ENCODE measurements at regions not wholly inside any gene's neighbourhood (a gene's known extent, or its start where the extent isn't known, plus 50 kb on each side); places are given as distances from the start of the nearest gene placed in this dataset.

DNA sequence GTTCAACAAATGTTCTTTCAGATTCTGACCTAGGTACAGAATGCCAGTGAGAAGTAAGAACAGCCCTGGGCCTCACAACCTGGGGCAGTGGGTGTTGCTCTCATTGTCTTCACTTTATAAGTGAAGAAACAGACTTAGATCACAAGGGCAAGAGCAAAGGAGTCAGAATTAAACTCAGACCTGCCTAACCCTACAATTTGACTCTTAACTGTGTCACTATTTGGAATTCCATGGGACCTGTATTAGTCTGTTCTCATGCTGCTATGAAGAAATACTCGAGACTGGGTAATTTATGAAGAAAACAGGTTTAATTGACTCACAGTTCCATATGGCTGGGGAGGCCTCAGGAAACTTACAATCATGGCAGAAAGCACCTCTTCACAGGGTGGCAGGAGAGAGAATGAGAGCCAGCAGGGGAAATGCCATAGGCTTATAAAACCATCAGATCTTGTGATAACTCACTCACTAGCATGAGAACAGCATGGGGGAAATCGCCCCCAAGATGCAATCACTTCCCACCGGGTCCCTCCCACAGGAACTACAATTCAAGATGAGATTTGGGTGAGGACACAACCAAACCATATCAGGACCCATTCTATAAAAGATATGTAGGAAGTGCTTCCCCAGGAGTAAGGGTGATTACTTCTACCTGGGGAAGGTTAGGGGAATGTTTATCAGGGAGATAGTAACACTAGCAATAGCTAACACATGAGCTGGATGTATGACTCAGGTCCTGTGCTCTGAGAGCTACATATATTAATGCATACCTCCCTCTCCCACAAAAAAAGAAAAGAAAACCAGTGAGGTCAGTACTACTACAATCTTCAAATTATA, 270.1 kb downstream of the SOX9 start:
- no TSS peak for BruUV-seq (replicated peaks)
- peak; percentile 42 for DNase-seq (ENCODE audit: unreplicated experiment)
- POLR2A ChIA-PET: no interaction called here
- Mint-ChIP-seq H3K27me3 (ENCODE audit: insufficient read depth, unreplicated experiment) (no peaks in the 10 kb centered on the region), H3K4me3 (ENCODE audit: unreplicated experiment) (no peak overlapping the region), H3K36me3 (ENCODE audit: insufficient read depth, unreplicated experiment) (peaks cover 29% of the 10 kb centered on the region), H3K27ac (ENCODE audit: low read depth, unreplicated experiment) (no peak overlapping the region), H3K9me3 (ENCODE audit: unreplicated experiment) (no peaks in the 10 kb centered on the region), H3K4me1 (ENCODE audit: insufficient read depth, unreplicated experiment) (peaks cover 65% of the 10 kb centered on the region)
- TF ChIP-seq, protein P1, sequence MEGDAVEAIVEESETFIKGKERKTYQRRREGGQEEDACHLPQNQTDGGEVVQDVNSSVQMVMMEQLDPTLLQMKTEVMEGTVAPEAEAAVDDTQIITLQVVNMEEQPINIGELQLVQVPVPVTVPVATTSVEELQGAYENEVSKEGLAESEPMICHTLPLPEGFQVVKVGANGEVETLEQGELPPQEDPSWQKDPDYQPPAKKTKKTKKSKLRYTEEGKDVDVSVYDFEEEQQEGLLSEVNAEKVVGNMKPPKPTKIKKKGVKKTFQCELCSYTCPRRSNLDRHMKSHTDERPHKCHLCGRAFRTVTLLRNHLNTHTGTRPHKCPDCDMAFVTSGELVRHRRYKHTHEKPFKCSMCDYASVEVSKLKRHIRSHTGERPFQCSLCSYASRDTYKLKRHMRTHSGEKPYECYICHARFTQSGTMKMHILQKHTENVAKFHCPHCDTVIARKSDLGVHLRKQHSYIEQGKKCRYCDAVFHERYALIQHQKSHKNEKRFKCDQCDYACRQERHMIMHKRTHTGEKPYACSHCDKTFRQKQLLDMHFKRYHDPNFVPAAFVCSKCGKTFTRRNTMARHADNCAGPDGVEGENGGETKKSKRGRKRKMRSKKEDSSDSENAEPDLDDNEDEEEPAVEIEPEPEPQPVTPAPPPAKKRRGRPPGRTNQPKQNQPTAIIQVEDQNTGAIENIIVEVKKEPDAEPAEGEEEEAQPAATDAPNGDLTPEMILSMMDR (IDR thresholded peaks at IDR 0.05; ENCODE audit: unreplicated experiment): no peak
- CTCF ChIA-PET: interaction anchor here (1.3 kb wide), 1 partner anchor 917 kb away, joined by 3 read pairs; no protein-coding TSS in a partner anchor
- intact Hi-C loops (cut with micrococcal nuclease): no loop called here

DNA sequence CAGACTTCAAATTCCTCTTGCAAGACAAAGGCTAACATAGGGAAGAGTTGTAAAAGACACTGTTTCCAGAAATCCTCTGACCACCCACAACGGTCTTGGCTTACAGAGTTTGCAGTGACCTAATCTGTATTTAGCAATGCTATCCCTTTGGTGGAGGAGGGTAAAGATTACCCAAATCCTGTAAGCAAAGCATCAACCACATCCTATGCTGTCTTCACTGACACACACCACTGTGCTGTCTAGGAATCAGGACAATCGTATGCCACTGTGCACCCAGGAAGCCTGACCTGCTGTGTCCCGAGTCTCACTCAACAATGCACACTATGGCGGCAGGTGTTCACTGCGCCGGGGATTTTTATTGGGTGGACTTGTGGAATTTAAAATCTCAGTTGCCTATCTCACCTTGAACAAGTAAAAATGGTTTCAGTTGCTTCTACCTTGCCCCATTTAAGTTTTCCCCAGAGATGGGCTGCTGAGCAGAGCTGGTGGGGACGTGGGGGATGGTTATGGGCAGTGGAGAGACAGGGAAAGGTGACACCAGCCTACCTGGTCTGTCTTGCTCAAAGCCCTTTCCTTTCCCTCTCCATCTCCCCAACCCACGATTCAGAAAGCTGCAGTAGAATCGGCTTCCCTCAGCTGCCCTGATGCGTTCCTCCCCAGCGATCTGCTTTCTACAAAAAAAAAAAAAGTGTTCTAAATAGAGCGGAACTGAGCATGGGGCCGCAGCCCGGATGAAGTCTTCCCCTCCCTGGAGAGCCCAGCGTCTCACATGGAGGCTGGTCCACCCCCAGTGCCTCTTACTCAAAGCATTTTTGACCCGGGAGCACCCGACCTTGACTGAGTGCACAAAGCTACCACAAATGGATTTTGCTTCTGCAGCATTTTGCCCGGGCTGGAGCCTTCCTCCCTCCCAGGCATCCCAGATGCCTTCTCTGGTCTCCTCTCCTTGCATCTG, 271.5 kb downstream of the SOX9 start:
- intact Hi-C loops (cut with micrococcal nuclease): no loop called here
- TF ChIP-seq, protein P1 (IDR thresholded peaks at IDR 0.05; ENCODE audit: unreplicated experiment): no peak
- Mint-ChIP-seq H3K27ac (ENCODE audit: low read depth, unreplicated experiment) (no peak overlapping the region), H3K27me3 (ENCODE audit: insufficient read depth, unreplicated experiment) (no peaks in the 10 kb centered on the region), H3K4me1 (ENCODE audit: insufficient read depth, unreplicated experiment) (peaks cover 50% of the 10 kb centered on the region), H3K36me3 (ENCODE audit: insufficient read depth, unreplicated experiment) (peaks cover 43% of the 10 kb centered on the region), H3K4me3 (ENCODE audit: unreplicated experiment) (no peak overlapping the region), H3K9me3 (ENCODE audit: unreplicated experiment) (no peaks in the 10 kb centered on the region)
- ChIA-PET CTCF (interaction anchor here (0.6 to 1.3 kb wide), 2 partner anchors 851 to 919 kb away, joined by 3 read pairs; no protein-coding TSS in a partner anchor), POLR2A (interaction anchor here (0.6 kb wide), 1 partner anchor 1625 kb away, joined by 3 read pairs; no protein-coding TSS in a partner anchor)
- no TSS peak for BruUV-seq (replicated peaks)
- DNase-seq (ENCODE audit: unreplicated experiment): peak; percentile 85

DNA sequence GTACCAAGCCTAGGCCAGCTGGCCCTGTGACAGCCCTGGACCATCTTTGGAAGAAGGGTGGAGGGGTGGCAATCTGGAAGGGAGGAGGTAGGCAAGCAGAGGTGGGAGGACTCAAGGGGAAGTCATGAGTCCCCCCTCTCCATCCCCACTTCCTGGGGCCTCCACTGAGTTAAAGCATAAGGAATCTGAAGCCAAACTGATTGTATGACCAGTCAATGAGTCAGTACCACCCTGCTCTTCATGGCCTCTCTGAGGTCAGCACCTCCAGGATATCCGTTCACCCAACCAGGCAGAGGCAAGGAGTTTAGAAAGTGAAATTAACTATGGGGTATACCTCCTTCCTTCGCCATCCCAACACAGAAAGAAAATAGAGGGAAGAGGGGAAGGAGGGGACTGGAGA, 272.7 kb downstream of the SOX9 start:
- H3K4me1 Mint-ChIP-seq (ENCODE audit: insufficient read depth, unreplicated experiment): peaks cover 47% of the 10 kb centered on the region
- TF ChIP-seq, protein P1 (IDR thresholded peaks at IDR 0.05; ENCODE audit: unreplicated experiment): no peak
- H3K36me3 Mint-ChIP-seq (ENCODE audit: insufficient read depth, unreplicated experiment): peaks cover 55% of the 10 kb centered on the region
- peak; percentile 73 for DNase-seq (ENCODE audit: unreplicated experiment)
- ChIA-PET POLR2A (interaction anchor here (0.6 kb wide), 2 partner anchors 894 to 1104 kb away, joined by 3 to 5 read pairs; no protein-coding TSS in a partner anchor), CTCF (no interaction called here)
- BruUV-seq (replicated peaks): no TSS peak
- H3K27ac Mint-ChIP-seq (ENCODE audit: low read depth, unreplicated experiment): no peak overlapping the region
- H3K27me3 Mint-ChIP-seq (ENCODE audit: insufficient read depth, unreplicated experiment): no peaks in the 10 kb centered on the region
- no peak overlapping the region for H3K4me3 Mint-ChIP-seq (ENCODE audit: unreplicated experiment)
- H3K9me3 Mint-ChIP-seq (ENCODE audit: unreplicated experiment): no peaks in the 10 kb centered on the region
- intact Hi-C loops (cut with micrococcal nuclease): no loop called here

GRCh38 chr17:72394531-72394930, 273.7 kb downstream of the SOX9 start:
- ChIA-PET CTCF (interaction anchor here (0.5 to 1.7 kb wide), 3 partner anchors 15 to 1605 kb away, joined by 3 to 4 read pairs (median 3); no protein-coding TSS in a partner anchor), POLR2A (no interaction called here)
- H3K27ac Mint-ChIP-seq (ENCODE audit: low read depth, unreplicated experiment): peak overlapping the region; percentile 61
- peaks cover 39% of the 10 kb centered on the region for H3K4me1 Mint-ChIP-seq (ENCODE audit: insufficient read depth, unreplicated experiment)
- H3K36me3 Mint-ChIP-seq (ENCODE audit: insufficient read depth, unreplicated experiment): peaks cover 64% of the 10 kb centered on the region
- H3K9me3 Mint-ChIP-seq (ENCODE audit: unreplicated experiment): no peaks in the 10 kb centered on the region
- H3K4me3 Mint-ChIP-seq (ENCODE audit: unreplicated experiment): no peak overlapping the region
- TF ChIP-seq, protein P1 (IDR thresholded peaks at IDR 0.05; ENCODE audit: unreplicated experiment): no peak
- no peaks in the 10 kb centered on the region for H3K27me3 Mint-ChIP-seq (ENCODE audit: insufficient read depth, unreplicated experiment)
- no TSS peak for BruUV-seq (replicated peaks)
- no peak for DNase-seq (ENCODE audit: unreplicated experiment)
- intact Hi-C loops (cut with micrococcal nuclease): no loop called here
